ENCODE measurements at regions not wholly inside any gene's neighbourhood (a gene's known extent, or its start where the extent isn't known, plus 50 kb on each side); places are given as distances from the start of the nearest gene placed in this dataset.

- WGBS, 2 experiments (ENCODE audit: low coverage in 1 of 2, low lambda C conversion rate in 2 of 2, missing lambda C conversion rate in 2 of 2) = 28 to 30% methylated on average over 3 of the region's 3 CpGs
- Histone ChIP-seq H3K4me1 (ENCODE audit: insufficient read depth) (peaks cover 6% of the 10 kb centered on the region; the same call in 1 of the 2 replicates), H3K9me3 (ENCODE audit: low read depth) (no peaks in the 10 kb centered on the region), H3K79me2 (ENCODE audit: insufficient read depth) (no peaks in the 10 kb centered on the region), H3K9ac (no peak overlapping the region), H3K27ac (no peak overlapping the region), H3K9me2 (ENCODE audit: insufficient read depth) (no peaks in the 10 kb centered on the region), H4K20me1 (ENCODE audit: insufficient read depth) (no peaks in the 10 kb centered on the region), H3K4me3 (no peak overlapping the region), H2AFZ (no peak overlapping the region), H3K4me2 (ENCODE audit: unreplicated experiment) (no peak overlapping the region), H3K27me3 (replicated peaks; ENCODE audit: insufficient read depth) (0 out of 2 replicates have a peak, but pooled peaks cover 8% of the 10 kb centered on the region), H3K36me3 (ENCODE audit: low read depth) (no peaks in the 10 kb centered on the region), H3F3A (ENCODE audit: insufficient read depth) (no peaks in the 10 kb centered on the region)
- DNase-seq = no peak
- TF ChIP-seq EZH2phosphoT487 (IDR thresholded peaks at IDR 0.05; ENCODE audit: insufficient read depth, low read depth) (no peak), EZH2 (IDR thresholded peaks at IDR 0.05; ENCODE audit: insufficient read depth, poor library complexity, severe bottlenecking) (no peak)
- in situ Hi-C loops (cut with MboI) = no loop called here
Measured at GRCh38 chr11:11038782-11039181, 180.9 kb upstream of the ZBED5 start.

- no peak for DNase-seq
- Histone ChIP-seq H3K4me3 (no peak overlapping the region), H3K79me2 (ENCODE audit: insufficient read depth) (no peaks in the 10 kb centered on the region), H3K27me3 (replicated peaks; ENCODE audit: insufficient read depth) (0 out of 2 replicates have a peak, but pooled peaks cover 8% of the 10 kb centered on the region), H3K9ac (no peak overlapping the region), H3K4me2 (ENCODE audit: unreplicated experiment) (no peak overlapping the region), H2AFZ (no peak overlapping the region), H3K9me2 (ENCODE audit: insufficient read depth) (no peaks in the 10 kb centered on the region), H3F3A (ENCODE audit: insufficient read depth) (no peaks in the 10 kb centered on the region), H4K20me1 (ENCODE audit: insufficient read depth) (no peaks in the 10 kb centered on the region), H3K9me3 (ENCODE audit: low read depth) (no peaks in the 10 kb centered on the region), H3K36me3 (ENCODE audit: low read depth) (no peaks in the 10 kb centered on the region), H3K4me1 (ENCODE audit: insufficient read depth) (peaks cover 6% of the 10 kb centered on the region; the same call in 1 of the 2 replicates), H3K27ac (no peak overlapping the region)
- 86 to 92% methylated on average over 3 of the region's 3 CpGs for WGBS, 2 experiments (ENCODE audit: low coverage in 1 of 2, low lambda C conversion rate in 2 of 2, missing lambda C conversion rate in 2 of 2)
- in situ Hi-C loops (cut with MboI) = no loop called here
- TF ChIP-seq EZH2 (IDR thresholded peaks at IDR 0.05; ENCODE audit: insufficient read depth, poor library complexity, severe bottlenecking) (no peak), EZH2phosphoT487 (IDR thresholded peaks at IDR 0.05; ENCODE audit: insufficient read depth, low read depth) (no peak)
Measured at GRCh38 chr11:11038352-11038751, 180.5 kb upstream of the ZBED5 start.

- 63 to 70% methylated on average over 5 of the region's 5 CpGs for WGBS, 2 experiments (ENCODE audit: low coverage in 1 of 2, low lambda C conversion rate in 2 of 2, missing lambda C conversion rate in 2 of 2)
- H3K27ac ChIP-seq = no peak overlapping the region
- peaks cover 6% of the 10 kb centered on the region; the same call in 1 of the 2 replicates for H3K4me1 ChIP-seq (ENCODE audit: insufficient read depth)
- H4K20me1 ChIP-seq (ENCODE audit: insufficient read depth) = no peaks in the 10 kb centered on the region
- H3K4me2 ChIP-seq (ENCODE audit: unreplicated experiment) = no peak overlapping the region
- H2AFZ ChIP-seq = no peak overlapping the region
- in situ Hi-C loops (cut with MboI) = no loop called here
- no peaks in the 10 kb centered on the region for H3K9me3 ChIP-seq (ENCODE audit: low read depth)
- H3K4me3 ChIP-seq = no peak overlapping the region
- no peak overlapping the region for H3K9ac ChIP-seq
- H3K36me3 ChIP-seq (ENCODE audit: low read depth) = no peaks in the 10 kb centered on the region
- H3K79me2 ChIP-seq (ENCODE audit: insufficient read depth) = no peaks in the 10 kb centered on the region
- TF ChIP-seq EZH2 (IDR thresholded peaks at IDR 0.05; ENCODE audit: insufficient read depth, poor library complexity, severe bottlenecking) = no peak
- TF ChIP-seq EZH2phosphoT487 (IDR thresholded peaks at IDR 0.05; ENCODE audit: insufficient read depth, low read depth) = no peak
- no peaks in the 10 kb centered on the region for H3F3A ChIP-seq (ENCODE audit: insufficient read depth)
- DNase-seq = peak; percentile 77
- 0 out of 2 replicates have a peak, but pooled peaks cover 5% of the 10 kb centered on the region for H3K27me3 ChIP-seq (replicated peaks; ENCODE audit: insufficient read depth)
- H3K9me2 ChIP-seq (ENCODE audit: insufficient read depth) = no peaks in the 10 kb centered on the region
Measured at GRCh38 chr11:11036848-11037732, 179.2 kb upstream of the ZBED5 start.

- Histone ChIP-seq H4K20me1 (ENCODE audit: insufficient read depth) (no peaks in the 10 kb centered on the region), H3K27me3 (replicated peaks; ENCODE audit: insufficient read depth) (0 out of 2 replicates have a peak, but pooled peaks cover 5% of the 10 kb centered on the region), H3K9me2 (ENCODE audit: insufficient read depth) (no peaks in the 10 kb centered on the region), H3K27ac (no peak overlapping the region), H3K4me2 (ENCODE audit: unreplicated experiment) (no peak overlapping the region), H3F3A (ENCODE audit: insufficient read depth) (no peaks in the 10 kb centered on the region), H3K9ac (no peak overlapping the region), H3K36me3 (ENCODE audit: low read depth) (no peaks in the 10 kb centered on the region), H3K4me3 (no peak overlapping the region), H3K4me1 (ENCODE audit: insufficient read depth) (peaks cover 6% of the 10 kb centered on the region; the same call in 1 of the 2 replicates), H2AFZ (no peak overlapping the region), H3K9me3 (ENCODE audit: low read depth) (no peaks in the 10 kb centered on the region), H3K79me2 (ENCODE audit: insufficient read depth) (no peaks in the 10 kb centered on the region)
- no peak for DNase-seq
- in situ Hi-C loops (cut with MboI) = no loop called here
- WGBS, 2 experiments (ENCODE audit: low coverage in 1 of 2, low lambda C conversion rate in 2 of 2, missing lambda C conversion rate in 2 of 2) = 83 to 87% methylated on average over 3 of the region's 3 CpGs
- no peak for TF ChIP-seq EZH2phosphoT487 (IDR thresholded peaks at IDR 0.05; ENCODE audit: insufficient read depth, low read depth)
- no peak for TF ChIP-seq EZH2 (IDR thresholded peaks at IDR 0.05; ENCODE audit: insufficient read depth, poor library complexity, severe bottlenecking)
Measured at GRCh38 chr11:11036185-11036847, 178.5 kb upstream of the ZBED5 start.

All from GM23248 (cell line).